Nephron (organoid): ENCODE measurements at regions not wholly inside any gene's neighbourhood (a gene's known extent, or its start where the extent isn't known, plus 50 kb on each side); places are given as distances from the start of the nearest gene placed in this dataset.
A peak's percentile ranks its signal among the peaks of the same experiment; 100 is the strongest.

Source experiments
- H3K27ac Mint-ChIP-seq, 3 experiments: 2 replicates each; pipeline ENCODE4 v1.8.0; 2020; ENCODE audit warnings: mixed read lengths in 3 of 3, mild to moderate bottlenecking in 2 of 3, moderate library complexity in 1 of 3
- H3K27me3 Mint-ChIP-seq: 2 replicates; pipeline ENCODE4 v1.8.0; 2021; ENCODE audit warnings: low read depth, mild to moderate bottlenecking, moderate library complexity, mixed read lengths
- H3K36me3 Mint-ChIP-seq: 2 replicates; pipeline ENCODE4 v1.8.0; 2020; ENCODE audit warnings: low read depth, mixed read lengths
- H3K4me1 Mint-ChIP-seq: 2 replicates; pipeline ENCODE4 v1.8.0; 2020; ENCODE audit warnings: mixed read lengths
- H3K4me3 Mint-ChIP-seq, 3 experiments: 2 replicates each; pipeline ENCODE4 v1.8.0; 2020; ENCODE audit warnings: mild to moderate bottlenecking in 3 of 3, mixed read lengths in 3 of 3, moderate library complexity in 2 of 3
- H3K9me3 Mint-ChIP-seq: 2 replicates; pipeline ENCODE4 v1.8.0; 2020; ENCODE audit warnings: mixed read lengths
- CTCF ChIP-seq, 3 experiments: fragments of 200-600 bp; sonication (generic); IDR thresholded peaks; one replicate each; pipeline ENCODE4 v1.5.0; 2021; ENCODE audit warnings: antibody characterized with exemption in 3 of 3; ENCODE audit not compliant: unreplicated experiment in 3 of 3

DNA sequence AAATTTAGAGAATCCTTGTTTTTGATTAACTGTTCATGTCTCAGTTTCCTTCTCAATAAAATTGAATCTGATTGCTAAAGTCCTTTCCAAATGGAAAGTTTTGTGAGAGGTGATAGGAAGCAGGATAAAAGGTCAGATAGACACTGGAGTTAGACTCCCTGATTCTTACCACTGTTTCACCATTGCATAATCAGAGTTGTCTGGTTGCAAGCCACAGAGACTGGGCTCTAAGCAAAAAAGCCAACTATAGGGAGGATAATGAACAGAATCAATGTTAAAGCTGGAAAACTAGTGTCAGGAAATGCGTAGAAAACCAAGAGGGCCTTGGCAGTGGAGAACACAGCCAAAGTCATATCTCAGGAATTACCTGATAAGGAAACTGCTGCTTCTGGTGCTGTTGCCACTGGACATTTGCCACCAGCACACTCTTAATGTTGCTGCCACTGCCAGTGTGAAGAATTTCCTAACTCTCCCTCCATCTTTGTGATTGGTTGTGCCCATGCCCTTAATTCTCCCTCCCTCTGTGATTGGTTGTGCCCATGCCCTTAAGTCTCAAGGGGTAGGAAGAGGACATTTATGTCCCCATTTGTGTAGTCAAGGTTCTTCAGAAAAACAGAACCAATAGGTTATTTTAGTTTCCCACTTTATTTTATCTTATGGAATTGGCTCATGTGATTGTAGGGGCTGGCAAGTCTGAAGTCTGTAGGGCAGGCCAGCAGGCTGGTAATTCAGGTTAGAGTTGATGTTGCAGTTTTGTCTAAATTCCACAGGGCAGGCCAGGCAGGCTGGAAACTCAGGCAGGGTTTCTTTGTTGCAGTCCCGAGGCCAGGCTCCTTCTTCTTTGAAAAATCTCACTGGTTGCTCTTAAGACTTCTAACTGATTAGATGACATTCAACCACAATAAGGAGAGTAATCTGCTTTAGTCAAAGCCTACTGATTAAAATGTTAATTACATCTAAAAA lies 639.0 kb downstream of the REEP3 start:
- Mint-ChIP-seq H3K9me3 (no peaks in the 10 kb centered on the region), H3K4me1 (peaks cover 10% of the 10 kb centered on the region), H3K36me3 (no peaks in the 10 kb centered on the region), H3K4me3 (no peak overlapping the region), H3K27me3 (peaks cover 3% of the 10 kb centered on the region), H3K27ac (no peak overlapping the region)
- no peak for TF ChIP-seq CTCF (IDR thresholded peaks at IDR 0.05; ENCODE audit: unreplicated experiment in 3 of 3)

DNA sequence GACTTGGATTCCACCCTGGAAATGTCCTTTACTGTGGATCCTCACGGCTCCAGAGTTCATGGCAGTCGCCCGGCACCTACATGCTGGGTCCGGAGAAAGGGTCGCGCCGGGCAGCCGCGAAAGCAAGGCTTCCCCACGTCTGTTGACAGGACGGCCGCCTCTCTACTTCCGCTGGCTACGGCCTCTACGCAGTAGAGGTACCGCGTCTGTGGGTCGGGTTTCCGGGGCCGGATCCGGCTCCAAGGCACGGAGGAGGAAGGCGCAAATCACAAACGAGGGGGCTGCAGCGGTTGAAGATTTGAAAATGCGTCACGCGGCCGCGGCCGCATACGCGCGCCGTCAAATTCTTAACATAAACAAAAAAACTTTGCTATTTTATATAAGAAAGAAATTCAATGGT lies 649.6 kb downstream of the REEP3 start:
- H3K4me1 Mint-ChIP-seq, result peaks cover 17% of the 10 kb centered on the region
- H3K27me3 Mint-ChIP-seq, result no peaks in the 10 kb centered on the region
- H3K27ac Mint-ChIP-seq, result no peak overlapping the region
- no peak for TF ChIP-seq CTCF (IDR thresholded peaks at IDR 0.05; ENCODE audit: unreplicated experiment in 3 of 3)
- H3K4me3 Mint-ChIP-seq, result no peak overlapping the region
- H3K36me3 Mint-ChIP-seq, result no peaks in the 10 kb centered on the region
- H3K9me3 Mint-ChIP-seq, result peaks cover 8% of the 10 kb centered on the region

DNA sequence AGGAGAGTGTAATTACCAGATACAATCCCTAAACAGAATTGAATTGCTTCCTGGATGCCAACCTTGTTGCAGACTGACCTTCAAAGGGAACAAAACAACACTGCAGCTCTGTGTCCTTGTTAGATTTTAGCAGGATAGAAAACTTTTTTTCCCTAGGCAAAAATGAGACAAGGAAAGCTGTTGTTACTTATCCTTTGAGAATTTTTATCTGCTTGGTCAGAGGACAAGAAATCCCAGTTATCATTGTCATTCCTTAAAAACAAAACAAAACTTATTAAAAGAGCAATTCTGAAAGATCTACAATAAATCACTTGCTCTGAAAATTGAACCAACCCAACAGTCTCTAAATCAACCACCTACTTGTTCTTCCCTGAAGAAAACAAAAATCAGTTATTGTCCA lies 652.6 kb downstream of the REEP3 start:
- Mint-ChIP-seq H3K27ac (peak overlapping the region in 1 of 3 experiments; percentile 26), H3K4me3 (no peak overlapping the region), H3K9me3 (peaks cover 6% of the 10 kb centered on the region), H3K4me1 (peaks cover 17% of the 10 kb centered on the region), H3K27me3 (no peaks in the 10 kb centered on the region), H3K36me3 (no peaks in the 10 kb centered on the region)
- TF ChIP-seq CTCF (IDR thresholded peaks at IDR 0.05; ENCODE audit: unreplicated experiment in 3 of 3), result no peak

DNA sequence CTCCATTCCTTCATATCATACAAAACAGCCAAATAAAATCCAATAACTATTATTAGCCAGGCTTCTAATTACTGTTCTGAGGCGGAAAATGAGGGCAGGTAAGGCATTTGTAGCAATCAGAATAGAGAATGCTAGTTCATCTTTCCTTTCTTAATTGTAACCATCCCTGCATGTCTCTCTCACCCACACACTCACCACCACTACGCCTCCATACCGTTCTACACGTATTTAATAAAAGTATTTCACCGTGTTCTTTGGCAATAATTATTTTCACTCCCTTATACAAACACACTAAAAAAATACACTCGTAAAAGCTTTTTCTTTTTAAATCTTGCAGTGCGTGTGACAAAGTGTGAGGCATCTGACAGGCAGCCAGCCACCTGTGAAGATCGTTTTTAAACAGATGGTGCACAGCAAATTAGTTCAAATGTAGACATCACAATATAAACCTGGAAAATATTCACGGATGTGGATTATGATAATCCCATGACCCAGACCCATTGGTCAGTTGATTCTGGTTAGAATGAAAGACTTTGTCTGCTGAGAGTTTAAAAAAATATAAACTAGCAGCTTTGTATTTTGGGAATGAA lies 653.6 kb downstream of the REEP3 start:
- Mint-ChIP-seq H3K4me1 (peaks cover 17% of the 10 kb centered on the region), H3K36me3 (no peaks in the 10 kb centered on the region), H3K27ac (peak overlapping the region in 1 of 3 experiments; percentile 26), H3K4me3 (no peak overlapping the region), H3K9me3 (peaks cover 3% of the 10 kb centered on the region), H3K27me3 (no peaks in the 10 kb centered on the region)
- no peak for TF ChIP-seq CTCF (IDR thresholded peaks at IDR 0.05; ENCODE audit: unreplicated experiment in 3 of 3)

GRCh38 chr10:64175271-64175962 lies 654.2 kb downstream of the REEP3 start:
- Mint-ChIP-seq H3K9me3 (no peaks in the 10 kb centered on the region), H3K36me3 (no peaks in the 10 kb centered on the region)

More at GRCh38 chr10:64175271-64175962, 654.2 kb downstream of the REEP3 start:
- no peaks in the 10 kb centered on the region for H3K27me3 Mint-ChIP-seq
- no peak for TF ChIP-seq CTCF (IDR thresholded peaks at IDR 0.05; ENCODE audit: unreplicated experiment in 3 of 3)
- peaks cover 17% of the 10 kb centered on the region for H3K4me1 Mint-ChIP-seq
- H3K27ac Mint-ChIP-seq, result no peak overlapping the region
- H3K4me3 Mint-ChIP-seq, result no peak overlapping the region
